B cell (primary cell): ENCODE measurements at regions not wholly inside any gene's neighbourhood (a gene's known extent, or its start where the extent isn't known, plus 50 kb on each side); places are given as distances from the start of the nearest gene placed in this dataset.

Source experiments
- ATAC-seq: fragments of 200-7000 bp; cut with Tn5 transposase; one replicate; pipeline ENCODE4 v1.10.0; 2021; ENCODE audit warnings: low read depth, mild to moderate bottlenecking, moderate number of reproducible peaks, moderate library complexity
- CTCF ChIA-PET: fragments of 350-600 bp; sonication (Branson Sonifier 250); formaldehyde crosslinking; loops from one replicate; lab custom pipeline; 2021; ENCODE audit warnings: antibody characterized with exemption, inconsistent platforms; lab: Charles Lee
- POLR2A ChIA-PET: fragments of 350-600 bp; sonication (Branson Sonifier 250); formaldehyde crosslinking; loops from one replicate; lab custom pipeline; 2021; ENCODE audit warnings: antibody characterized with exemption; lab: Charles Lee
- DNase-seq: peaks from one replicate; pipeline ENCODE4 v3.0.0; 2013
- H2AFZ ChIP-seq: 2 replicates; pipeline ENCODE4 v1.6.1; 2012; ENCODE audit warnings: mild to moderate bottlenecking, low read depth, low read length; ENCODE audit not compliant: insufficient read depth, poor library complexity, severe bottlenecking
- H3K27ac ChIP-seq, 2 donors: 1 replicate in 1 of 2; 2 replicates in 1 of 2; pipeline ENCODE4 v1.5.1; 2012 to 2013; ENCODE audit warnings: low read length in 2 of 2, mild to moderate bottlenecking in 2 of 2, moderate library complexity in 1 of 2
- H3K27me3 ChIP-seq, 4 experiments: fragments of 200-600 bp in 1 of 4; sonication (generic) in 1 of 4; replicated peaks in 1 of 4; 1 replicate in 2 of 4; 2 replicates in 2 of 4; pipeline versions ENCODE4 v1.6.1 to v1.7.0; 2013 to 2016; ENCODE audit warnings: low read length in 3 of 4, mild to moderate bottlenecking in 2 of 4, mixed read lengths in 1 of 4, moderate library complexity in 1 of 4; ENCODE audit not compliant: insufficient read depth in 4 of 4, control insufficient read depth in 3 of 4; ENCODE audit errors: control extremely low read depth in 1 of 4
- H3K36me3 ChIP-seq, 2 experiments: replicated peaks in 1 of 2; 1 replicate in 1 of 2; 2 replicates in 1 of 2; pipeline versions ENCODE4 v1.6.1 to v1.7.1; 2013; ENCODE audit warnings: low read length in 1 of 2; ENCODE audit not compliant: insufficient read depth in 2 of 2, control insufficient read depth in 1 of 2; ENCODE audit errors: control extremely low read depth in 1 of 2, extremely low read depth in 1 of 2
- H3K4me1 ChIP-seq, 2 donors: fragments of 200-600 bp in 1 of 2; sonication (generic) in 1 of 2; 1 replicate in 1 of 2; 2 replicates in 1 of 2; pipeline versions ENCODE4 v1.5.1 to v1.6.1; 2013 to 2017; ENCODE audit warnings: low read length in 2 of 2; ENCODE audit not compliant: control insufficient read depth in 2 of 2, insufficient read depth in 2 of 2
- H3K4me2 ChIP-seq: replicated peaks from 2 replicates; pipeline ENCODE3; 2012; ENCODE audit warnings: mild to moderate bottlenecking, low read depth, low read length; ENCODE audit not compliant: poor library complexity, severe bottlenecking
- H3K4me3 ChIP-seq, 5 experiments: fragments of 200-600 bp in 1 of 5; sonication (generic) in 1 of 5; 1 replicate in 3 of 5; 2 replicates in 2 of 5; pipeline versions ENCODE4 v1.5.1 to v1.7.0; 2011 to 2016; ENCODE audit warnings: low read length in 4 of 5, mild to moderate bottlenecking in 4 of 5, low read depth in 2 of 5, control low read depth in 1 of 5, moderate library complexity in 1 of 5; ENCODE audit not compliant: insufficient read depth in 1 of 5; ENCODE audit errors: control extremely low read depth in 1 of 5, extremely low read depth in 1 of 5
- H3K79me2 ChIP-seq: fragments of 200-600 bp; sonication (generic); one replicate; pipeline ENCODE4 v1.6.0; 2016; ENCODE audit warnings: low read length; ENCODE audit not compliant: control insufficient read depth, insufficient read depth
- H3K9ac ChIP-seq: fragments of 200-600 bp; sonication (generic); 2 replicates; pipeline ENCODE4 v1.6.1; 2017; ENCODE audit warnings: mild to moderate bottlenecking, low read length, moderate library complexity
- H3K9me3 ChIP-seq, 3 donors: one replicate each; pipeline versions ENCODE4 v1.6.1 to v1.7.1; 2013; ENCODE audit warnings: low read length in 2 of 3; ENCODE audit not compliant: control insufficient read depth in 2 of 3, insufficient read depth in 1 of 3; ENCODE audit errors: control extremely low read depth in 1 of 3
- H4K20me1 ChIP-seq: 2 replicates; pipeline ENCODE4 v1.6.0; 2012; ENCODE audit warnings: mild to moderate bottlenecking, low read length; ENCODE audit not compliant: insufficient read depth, control insufficient read depth, poor library complexity, severe bottlenecking
- H3K27ac Mint-ChIP-seq: one replicate; pipeline ENCODE4 v1.8.0; 2021; ENCODE audit warnings: mixed read lengths
- H3K27me3 Mint-ChIP-seq: one replicate; pipeline ENCODE4 v1.8.0; 2021; ENCODE audit warnings: mixed read lengths
- H3K4me1 Mint-ChIP-seq: one replicate; pipeline ENCODE4 v1.8.0; 2021; ENCODE audit warnings: mixed read lengths
- H3K4me3 Mint-ChIP-seq: one replicate; pipeline ENCODE4 v1.8.0; 2021; ENCODE audit warnings: mixed read lengths
- H3K9me3 Mint-ChIP-seq: one replicate; pipeline ENCODE4 v1.8.0; 2022; ENCODE audit warnings: mixed read lengths; ENCODE audit not compliant: insufficient read depth
- CTCF ChIP-seq: fragments of 200-600 bp; IDR thresholded peaks from one replicate; pipeline ENCODE4 v1.8.0; 2022; ENCODE audit warnings: antibody characterized with exemption, mild to moderate bottlenecking
- EZH2 ChIP-seq: IDR thresholded peaks from 2 replicates; pipeline ENCODE4 v1.6.1; 2012; ENCODE audit warnings: borderline replicate concordance, low read depth, mild to moderate bottlenecking, moderate library complexity, low read length; ENCODE audit not compliant: insufficient read depth, poor library complexity, severe bottlenecking
- WGBS: methylation state at CpG from one replicate; pipeline ENCODE4 v1.1.5; 2013; ENCODE audit warnings: missing lambda C conversion rate; ENCODE audit not compliant: insufficient coverage; 5-methylcytosine and 5-hydroxymethylcytosine counted together
- intact Hi-C: fragments of 100-400 bp; cut with micrococcal nuclease; formaldehyde crosslinking; loops from one replicate; pipeline ENCODE4 v1.10.0; 2022

DNA sequence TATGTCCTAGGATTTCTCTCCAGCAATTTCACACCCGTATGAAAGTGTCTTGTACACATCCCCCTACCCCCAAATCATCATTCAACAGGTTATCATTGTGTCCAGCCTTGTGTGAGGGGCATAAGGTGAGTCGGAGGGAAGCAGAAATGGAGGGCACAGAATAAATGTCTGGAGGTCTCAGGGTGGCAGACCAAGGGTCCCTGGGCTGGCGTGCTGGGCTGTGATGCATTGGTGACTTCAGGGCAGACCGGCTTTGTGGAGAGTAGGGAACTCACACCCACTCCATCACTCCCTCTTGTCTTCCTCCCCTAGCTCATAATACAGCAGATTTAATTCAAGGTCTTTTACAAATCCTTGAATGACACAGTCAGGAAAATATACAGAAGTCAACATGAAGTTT lies 191.7 kb upstream of the PMEPA1 start:
- Histone ChIP-seq H3K36me3 (no peaks in the 10 kb centered on the region), H2AFZ (no peak overlapping the region), H3K4me1 (no peaks in the 10 kb centered on the region), H3K27ac (no peak overlapping the region), H3K27me3 (peaks cover 0 to 9% (median 5%) of the 10 kb centered on the region in 4 experiments), H3K9ac (no peak overlapping the region), H3K79me2 (no peaks in the 10 kb centered on the region), H3K4me2 (no peak overlapping the region), H3K9me3 (peaks cover 0 to 2% (median 0%) of the 10 kb centered on the region in 3 donors), H3K4me3 (no peak overlapping the region), H4K20me1 (no peaks in the 10 kb centered on the region)
- ChIA-PET CTCF (interaction anchor here (0.7 kb wide), 1 partner anchor 33 kb away, joined by 3 read pairs; no protein-coding TSS in a partner anchor), POLR2A (no interaction called here)
- peaks cover 42% of the 10 kb centered on the region for H3K27me3 Mint-ChIP-seq
- H3K27ac Mint-ChIP-seq = no peak overlapping the region
- TF ChIP-seq CTCF = no peak
- TF ChIP-seq EZH2 = no peak
- no peaks in the 10 kb centered on the region for H3K4me1 Mint-ChIP-seq
- no peaks in the 10 kb centered on the region for H3K9me3 Mint-ChIP-seq
- DNase-seq (no peak), ATAC-seq (no peak)
- no peak overlapping the region for H3K4me3 Mint-ChIP-seq
- intact Hi-C loops = no loop called here
- WGBS = 86% methylated on average over 1 of the region's 4 CpGs

DNA sequence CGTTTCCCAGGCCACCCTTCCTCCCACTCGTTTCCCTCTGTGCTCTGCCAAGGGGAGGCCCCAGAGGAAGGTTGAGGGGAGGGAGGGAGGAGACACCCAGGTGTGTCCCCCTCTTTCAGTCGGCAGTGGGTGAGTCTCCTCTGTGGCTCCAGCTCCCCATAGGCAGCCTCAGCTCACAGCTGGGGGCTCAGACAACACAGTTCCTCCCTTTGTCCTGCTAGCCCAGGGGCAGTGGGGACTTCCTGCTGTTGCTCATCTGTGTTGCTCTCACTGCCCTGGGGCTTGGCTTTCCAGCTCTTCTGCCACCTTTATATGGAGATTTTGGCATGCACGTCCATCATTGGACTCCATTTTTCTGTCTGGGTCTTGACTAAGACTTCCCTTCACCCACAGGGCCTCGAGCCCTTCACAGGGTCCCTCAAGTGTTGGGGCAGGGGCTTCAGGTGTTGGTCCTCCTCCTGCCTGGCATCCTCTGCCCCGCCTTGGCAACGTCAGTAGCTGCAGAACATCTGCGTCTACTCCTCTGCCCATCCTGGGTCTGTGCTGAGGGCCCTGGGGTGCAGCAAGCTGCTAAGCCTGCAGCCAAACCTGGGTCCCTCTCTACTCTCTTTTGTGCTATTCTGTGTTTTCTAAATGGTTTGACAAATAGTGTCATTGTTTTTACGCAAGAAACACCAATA lies 190.6 kb upstream of the PMEPA1 start:
- H3K9me3 Mint-ChIP-seq = no peaks in the 10 kb centered on the region
- DNase-seq (no peak), ATAC-seq (no peak)
- Histone ChIP-seq H3K27me3 (peaks cover 0 to 7% (median 5%) of the 10 kb centered on the region in 4 experiments), H3K9me3 (peaks cover 0 to 2% (median 0%) of the 10 kb centered on the region in 3 donors), H2AFZ (no peak overlapping the region), H3K4me2 (no peak overlapping the region), H3K4me1 (no peaks in the 10 kb centered on the region), H3K79me2 (no peaks in the 10 kb centered on the region), H3K4me3 (no peak overlapping the region), H3K9ac (no peak overlapping the region), H3K27ac (no peak overlapping the region), H4K20me1 (no peaks in the 10 kb centered on the region), H3K36me3 (no peaks in the 10 kb centered on the region)
- WGBS = 81% methylated on average over 3 of the region's 9 CpGs
- TF ChIP-seq CTCF = no peak
- no peak for TF ChIP-seq EZH2
- H3K4me1 Mint-ChIP-seq = no peaks in the 10 kb centered on the region
- H3K27ac Mint-ChIP-seq = no peak overlapping the region
- H3K4me3 Mint-ChIP-seq = no peak overlapping the region
- H3K27me3 Mint-ChIP-seq = peaks cover 30% of the 10 kb centered on the region
- ChIA-PET CTCF (interaction anchor here (0.7 kb wide), 1 partner anchor 32 kb away, joined by 3 read pairs; no protein-coding TSS in a partner anchor), POLR2A (no interaction called here)
- intact Hi-C loops = no loop called here
